ENCODE measurements at regions not wholly inside any gene's neighbourhood (a gene's known extent, or its start where the extent isn't known, plus 50 kb on each side); places are given as distances from the start of the nearest gene placed in this dataset.

DNA sequence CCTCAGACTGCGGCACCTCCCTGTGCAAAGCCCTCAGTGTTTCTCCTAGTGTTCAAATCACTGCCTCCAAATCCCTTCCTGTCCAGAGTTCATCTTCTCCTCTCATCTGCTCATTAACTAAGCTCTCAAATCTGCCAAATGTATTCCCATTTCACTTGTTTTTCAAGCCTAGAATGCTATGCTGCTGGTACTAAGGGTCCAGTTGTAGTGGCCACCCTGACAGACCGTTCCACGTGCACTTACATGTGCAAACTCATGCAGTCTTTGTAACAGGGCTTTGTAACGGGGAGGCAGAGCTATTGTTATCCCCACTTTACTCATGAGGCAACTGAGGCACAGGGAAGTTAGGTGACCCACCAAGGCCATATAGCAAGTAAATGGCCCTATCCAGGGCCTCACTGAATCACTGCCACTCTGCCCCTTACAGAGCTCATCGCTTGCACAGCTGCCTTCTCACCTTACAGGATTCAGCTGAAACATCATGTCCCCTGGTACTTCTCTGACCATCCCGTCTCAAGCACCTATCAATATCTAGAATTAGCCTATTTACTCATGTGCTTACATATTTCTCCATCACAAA lies 153.0 kb upstream of the PDE1C start:
- Histone ChIP-seq H2AFZ (ENCODE audit: low read depth, low read length, poor library complexity, severe bottlenecking) (no peak overlapping the region), H4K20me1 (ENCODE audit: insufficient read depth) (no peaks in the 10 kb centered on the region), H3K4me2 (ENCODE audit: low read length) (no peak overlapping the region), H3K9me2 (ENCODE audit: insufficient read depth) (no peaks in the 10 kb centered on the region), H3K27ac (ENCODE audit: low read depth, low read length) (no peak overlapping the region), H3K27me3 (ENCODE audit: insufficient read depth, low read length) (peaks cover 64% of the 10 kb centered on the region; the same call in 1 of the 2 replicates), H3K79me2 (ENCODE audit: insufficient read depth, low read length) (no peaks in the 10 kb centered on the region), H3K9ac (ENCODE audit: low read length) (no peak overlapping the region), H3K4me3 (replicated peaks in 1 of 2; ENCODE audit: low read depth in 1 of 2, low read length in 2 of 2) (no peak overlapping the region), H3K4me1 (ENCODE audit: control insufficient read depth in 1 of 2, insufficient read depth in 2 of 2, low read length in 2 of 2) (no peaks in the 10 kb centered on the region), H3K36me3 (ENCODE audit: control insufficient read depth in 1 of 2, insufficient read depth in 2 of 2, low read length in 2 of 2) (no peaks in the 10 kb centered on the region), H3K9me3 (ENCODE audit: control insufficient read depth in 1 of 2, insufficient read depth in 1 of 2, low read depth in 1 of 2, low read length in 2 of 2) (no peaks in the 10 kb centered on the region)
- CTCF ChIA-PET = no interaction called here
- intact Hi-C loops (cut with micrococcal nuclease) = no loop called here
- POLR2A ChIA-PET = no interaction called here
- DNase-seq (ENCODE audit: low read depth, low spot score) (no peak), ATAC-seq (no peak)
- RAD21 ChIA-PET (ENCODE audit: low non-redundant PET in 1 of 2, low total read pairs in 2 of 2, uncharacterized antibody in 2 of 2, unreplicated experiment in 2 of 2) = no interaction called here
- no TSS peak for BruUV-seq (replicated peaks)
- no peak for TF ChIP-seq FOSL1 (IDR thresholded peaks at IDR 0.05; ENCODE audit: low read depth)
- TF ChIP-seq SRF (IDR thresholded peaks at IDR 0.05; ENCODE audit: low read depth) = no peak

- RAD21 ChIA-PET (ENCODE audit: low non-redundant PET in 1 of 2, low total read pairs in 2 of 2, uncharacterized antibody in 2 of 2, unreplicated experiment in 2 of 2) = no interaction called here
- no TSS peak for BruUV-seq (replicated peaks)
- no peaks in the 10 kb centered on the region for H3K79me2 ChIP-seq (ENCODE audit: insufficient read depth, low read length)
- no peak for TF ChIP-seq TCF7L2 (IDR thresholded peaks at IDR 0.05; ENCODE audit: borderline replicate concordance, extremely low read depth, insufficient read depth, insufficient read length)
- no peak for TF ChIP-seq POLR2AphosphoS5 (IDR thresholded peaks at IDR 0.05; ENCODE audit: low read depth, low read length)
- no peak for TF ChIP-seq ZFX (IDR thresholded peaks at IDR 0.05)
- TF ChIP-seq SRF (IDR thresholded peaks at IDR 0.05; ENCODE audit: low read depth) = no peak
- TF ChIP-seq, protein P1, sequence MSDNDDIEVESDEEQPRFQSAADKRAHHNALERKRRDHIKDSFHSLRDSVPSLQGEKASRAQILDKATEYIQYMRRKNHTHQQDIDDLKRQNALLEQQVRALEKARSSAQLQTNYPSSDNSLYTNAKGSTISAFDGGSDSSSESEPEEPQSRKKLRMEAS (IDR thresholded peaks at IDR 0.05) = no peak
- TF ChIP-seq EZH2phosphoT487 (IDR thresholded peaks at IDR 0.05; ENCODE audit: borderline replicate concordance) = no peak
- TF ChIP-seq EZH2 (IDR thresholded peaks at IDR 0.05) = no peak
- TF ChIP-seq, protein P2, sequence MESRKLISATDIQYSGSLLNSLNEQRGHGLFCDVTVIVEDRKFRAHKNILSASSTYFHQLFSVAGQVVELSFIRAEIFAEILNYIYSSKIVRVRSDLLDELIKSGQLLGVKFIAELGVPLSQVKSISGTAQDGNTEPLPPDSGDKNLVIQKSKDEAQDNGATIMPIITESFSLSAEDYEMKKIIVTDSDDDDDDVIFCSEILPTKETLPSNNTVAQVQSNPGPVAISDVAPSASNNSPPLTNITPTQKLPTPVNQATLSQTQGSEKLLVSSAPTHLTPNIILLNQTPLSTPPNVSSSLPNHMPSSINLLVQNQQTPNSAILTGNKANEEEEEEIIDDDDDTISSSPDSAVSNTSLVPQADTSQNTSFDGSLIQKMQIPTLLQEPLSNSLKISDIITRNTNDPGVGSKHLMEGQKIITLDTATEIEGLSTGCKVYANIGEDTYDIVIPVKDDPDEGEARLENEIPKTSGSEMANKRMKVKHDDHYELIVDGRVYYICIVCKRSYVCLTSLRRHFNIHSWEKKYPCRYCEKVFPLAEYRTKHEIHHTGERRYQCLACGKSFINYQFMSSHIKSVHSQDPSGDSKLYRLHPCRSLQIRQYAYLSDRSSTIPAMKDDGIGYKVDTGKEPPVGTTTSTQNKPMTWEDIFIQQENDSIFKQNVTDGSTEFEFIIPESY (IDR thresholded peaks at IDR 0.05; ENCODE audit: extremely low read depth, insufficient replicate concordance, low read length) = no peak
- ATAC-seq (no peak), DNase-seq (ENCODE audit: low read depth, low spot score) (no peak)
- no peaks in the 10 kb centered on the region for H4K20me1 ChIP-seq (ENCODE audit: insufficient read depth)
- intact Hi-C loops (cut with micrococcal nuclease) = no loop called here
- H3K4me1 ChIP-seq (ENCODE audit: control insufficient read depth in 1 of 2, insufficient read depth in 2 of 2, low read length in 2 of 2) = no peaks in the 10 kb centered on the region
- no peaks in the 10 kb centered on the region for H3K36me3 ChIP-seq (ENCODE audit: control insufficient read depth in 1 of 2, insufficient read depth in 2 of 2, low read length in 2 of 2)
- H3K9me3 ChIP-seq (ENCODE audit: control insufficient read depth in 1 of 2, insufficient read depth in 1 of 2, low read depth in 1 of 2, low read length in 2 of 2) = no peaks in the 10 kb centered on the region
- CTCF ChIA-PET = no interaction called here
- H3K27ac ChIP-seq (ENCODE audit: low read depth, low read length) = no peak overlapping the region
- no peak overlapping the region for H3K4me3 ChIP-seq (replicated peaks in 1 of 2; ENCODE audit: low read depth in 1 of 2, low read length in 2 of 2)
- no peak overlapping the region for H2AFZ ChIP-seq (ENCODE audit: low read depth, low read length, poor library complexity, severe bottlenecking)
- POLR2A ChIA-PET = no interaction called here
- no peak overlapping the region for H3K9ac ChIP-seq (ENCODE audit: low read length)
- H3K9me2 ChIP-seq (ENCODE audit: insufficient read depth) = no peaks in the 10 kb centered on the region
- H3K4me2 ChIP-seq (ENCODE audit: low read length) = no peak overlapping the region
- peaks cover 63% of the 10 kb centered on the region; the same call in 1 of the 2 replicates for H3K27me3 ChIP-seq (ENCODE audit: insufficient read depth, low read length)
Measured at GRCh38 chr7:32222251-32222900, 152.2 kb upstream of the PDE1C start.

Data from HCT116 (cell line).